CD14-positive monocyte (primary cell): ENCODE measurements at regions not wholly inside any gene's neighbourhood (a gene's known extent, or its start where the extent isn't known, plus 50 kb on each side); places are given as distances from the start of the nearest gene placed in this dataset.

Source experiments
- DNase-seq, 3 donors: peaks; one replicate each; pipeline ENCODE4 v3.0.0-alpha.2; 2011 to 2022
- H2AFZ ChIP-seq: 2 replicates; pipeline ENCODE4 v1.6.0; 2012; ENCODE audit warnings: mild to moderate bottlenecking, low read depth, low read length, inconsistent platforms; ENCODE audit not compliant: insufficient read depth, poor library complexity, severe bottlenecking
- H3K27ac ChIP-seq, 2 donors: 1 replicate in 1 of 2; 2 replicates in 1 of 2; pipeline ENCODE4 v1.5.1; 2012 to 2013; ENCODE audit warnings: low read length in 2 of 2, control low read depth in 1 of 2, inconsistent platforms in 1 of 2, low read depth in 1 of 2, mild to moderate bottlenecking in 1 of 2
- H3K27me3 ChIP-seq, 2 donors: one replicate each; pipeline versions ENCODE4 v1.6.0 to v1.6.1; 2011 to 2013; ENCODE audit warnings: low read length in 2 of 2; ENCODE audit not compliant: control insufficient read depth in 2 of 2, insufficient read depth in 2 of 2
- H3K36me3 ChIP-seq, 2 donors: replicated peaks in 1 of 2; 1 replicate in 1 of 2; 2 replicates in 1 of 2; pipeline versions ENCODE4 v1.5.1 to v1.6.1; 2012 to 2013; ENCODE audit warnings: low read length in 2 of 2, control low read depth in 1 of 2, inconsistent platforms in 1 of 2, mild to moderate bottlenecking in 1 of 2; ENCODE audit not compliant: insufficient read depth in 2 of 2, control insufficient read depth in 1 of 2
- H3K4me1 ChIP-seq, 2 donors: 1 replicate in 1 of 2; 2 replicates in 1 of 2; pipeline versions ENCODE4 v1.5.1 to v1.6.1; 2012 to 2013; ENCODE audit warnings: low read length in 2 of 2, control low read depth in 1 of 2, inconsistent platforms in 1 of 2, mild to moderate bottlenecking in 1 of 2, moderate library complexity in 1 of 2; ENCODE audit not compliant: insufficient read depth in 2 of 2, control insufficient read depth in 1 of 2
- H3K4me2 ChIP-seq: replicated peaks from 2 replicates; pipeline ENCODE3; 2012; ENCODE audit warnings: low read length, moderate library complexity, mild to moderate bottlenecking; ENCODE audit not compliant: poor library complexity, severe bottlenecking; ENCODE audit errors: extremely low read depth
- H3K4me3 ChIP-seq, 3 experiments: fragments of 200-600 bp in 1 of 3; sonication (generic) in 1 of 3; replicated peaks in 1 of 3; 1 replicate in 2 of 3; 2 replicates in 1 of 3; pipeline ENCODE4 v1.5.1; 2011 to 2013; ENCODE audit warnings: low read length in 3 of 3, mild to moderate bottlenecking in 3 of 3, control low read depth in 2 of 3, low read depth in 2 of 3, inconsistent platforms in 1 of 3, moderate library complexity in 1 of 3
- H3K79me2 ChIP-seq: 2 replicates; pipeline ENCODE4 v1.6.0; 2012; ENCODE audit warnings: mild to moderate bottlenecking, control low read depth, inconsistent platforms, low read length, moderate library complexity; ENCODE audit not compliant: insufficient read depth
- H3K9ac ChIP-seq: 2 replicates; pipeline ENCODE4 v1.6.0; 2017; ENCODE audit warnings: low read length, mild to moderate bottlenecking; ENCODE audit not compliant: insufficient read depth, poor library complexity, severe bottlenecking
- H3K9me3 ChIP-seq, 2 donors: replicated peaks in 1 of 2; 1 replicate in 1 of 2; 2 replicates in 1 of 2; pipeline versions ENCODE4 v1.5.1 to v1.6.1; 2012 to 2013; ENCODE audit warnings: low read length in 2 of 2, control low read depth in 1 of 2; ENCODE audit not compliant: control insufficient read depth in 1 of 2, insufficient read depth in 1 of 2
- H4K20me1 ChIP-seq: 2 replicates; pipeline ENCODE4 v1.6.0; 2012; ENCODE audit warnings: mild to moderate bottlenecking, low read length, control low read depth, moderate library complexity; ENCODE audit not compliant: insufficient read depth
- H3K27ac Mint-ChIP-seq, 7 donors: one replicate each; pipeline ENCODE4 v1.8.0; 2020; ENCODE audit warnings: mild to moderate bottlenecking in 7 of 7, mixed read lengths in 7 of 7, moderate library complexity in 6 of 7, inconsistent platforms in 2 of 7
- H3K27me3 Mint-ChIP-seq, 3 donors: one replicate each; pipeline ENCODE4 v1.8.0; 2021 to 2022; ENCODE audit warnings: low read depth in 3 of 3, mild to moderate bottlenecking in 3 of 3, mixed read lengths in 3 of 3, moderate library complexity in 3 of 3, inconsistent platforms in 1 of 3
- H3K36me3 Mint-ChIP-seq, 2 donors: one replicate each; pipeline ENCODE4 v1.8.0; 2020; ENCODE audit warnings: mixed read lengths in 2 of 2, inconsistent platforms in 1 of 2, mild to moderate bottlenecking in 1 of 2
- H3K4me1 Mint-ChIP-seq: one replicate; pipeline ENCODE4 v1.8.0; 2020; ENCODE audit warnings: mild to moderate bottlenecking, mixed read lengths
- H3K4me3 Mint-ChIP-seq, 2 donors: one replicate each; pipeline ENCODE4 v1.8.0; 2020; ENCODE audit warnings: mild to moderate bottlenecking in 2 of 2, mixed read lengths in 2 of 2, moderate library complexity in 1 of 2
- H3K9me3 Mint-ChIP-seq, 7 donors: one replicate each; pipeline ENCODE4 v1.8.0; 2020 to 2022; ENCODE audit warnings: mixed read lengths in 7 of 7, mild to moderate bottlenecking in 6 of 7, moderate library complexity in 6 of 7, inconsistent platforms in 2 of 7
- WGBS: methylation state at CpG from one replicate; pipeline ENCODE4 v1.1.5; 2013; ENCODE audit warnings: missing lambda C conversion rate; ENCODE audit not compliant: insufficient coverage; 5-methylcytosine and 5-hydroxymethylcytosine counted together
- intact Hi-C, 2 donors: fragments of 100-400 bp; cut with micrococcal nuclease; formaldehyde crosslinking; loops; one replicate each; pipeline versions ENCODE4 v1.15.0 to v1.15.1; 2023
- TF ChIP-seq, protein P1 (sequence below): fragments of 200-600 bp; IDR thresholded peaks from one replicate; pipeline ENCODE4 v1.8.0; 2022; ENCODE audit warnings: antibody characterized with exemption, mild to moderate bottlenecking

DNA sequence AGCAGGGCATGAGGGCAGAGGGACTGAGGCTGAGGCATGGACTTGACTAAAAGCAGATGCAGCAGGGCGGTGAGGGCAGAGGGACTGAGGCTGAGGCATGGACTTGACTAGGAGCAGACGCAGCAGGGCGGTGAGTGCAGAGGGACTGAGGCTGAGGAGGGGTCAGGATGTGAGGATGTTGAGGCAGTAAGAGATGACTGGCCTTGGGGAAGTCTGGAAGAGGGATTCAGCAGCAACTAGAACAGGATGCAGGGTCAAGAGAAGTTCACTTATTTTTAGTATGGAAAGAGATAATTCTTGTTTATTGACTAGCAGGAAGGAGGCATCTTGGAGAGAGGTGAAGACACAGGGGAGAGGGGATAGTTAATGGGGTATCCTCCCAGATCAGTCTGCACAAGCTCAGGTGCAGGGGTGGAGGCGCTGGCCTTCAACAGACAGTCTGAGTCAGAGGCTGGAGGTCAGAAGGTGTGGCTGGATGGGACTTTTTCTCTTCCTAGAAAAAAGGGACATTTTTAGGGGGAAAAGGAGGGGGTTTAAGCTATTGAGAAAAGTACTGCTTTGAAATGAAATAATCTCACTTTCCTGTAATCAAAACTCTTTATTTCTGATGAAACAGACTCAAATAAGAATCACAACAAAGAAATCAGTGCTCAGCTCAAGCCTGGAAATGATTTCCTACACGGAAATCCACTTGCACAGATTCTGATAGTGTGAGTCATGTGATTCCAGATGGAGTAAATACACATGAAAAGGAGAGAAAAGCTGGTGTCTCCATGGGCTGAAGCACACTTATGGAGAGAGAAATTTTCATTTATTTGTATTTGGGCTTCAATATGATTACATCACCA lies 130.9 kb downstream of the PALM2AKAP2 start:
- H3K36me3 Mint-ChIP-seq = no peaks in the 10 kb centered on the region
- Histone ChIP-seq H3K27ac (no peak overlapping the region), H3K4me2 (no peak overlapping the region), H3K36me3 (no peaks in the 10 kb centered on the region), H3K4me1 (no peaks in the 10 kb centered on the region), H2AFZ (no peak overlapping the region), H3K9me3 (no peaks in the 10 kb centered on the region), H3K4me3 (no peak overlapping the region), H3K27me3 (no peaks in the 10 kb centered on the region), H3K9ac (no peak overlapping the region), H3K79me2 (no peaks in the 10 kb centered on the region), H4K20me1 (no peaks in the 10 kb centered on the region)
- intact Hi-C loops = no loop called here
- no peak overlapping the region for H3K27ac Mint-ChIP-seq
- DNase-seq = no peak
- no peak overlapping the region for H3K4me3 Mint-ChIP-seq
- peaks cover 0 to 4% (median 1%) of the 10 kb centered on the region in 3 donors for H3K27me3 Mint-ChIP-seq
- 97% methylated on average over 4 of the region's 5 CpGs for WGBS
- peaks cover 7% of the 10 kb centered on the region for H3K4me1 Mint-ChIP-seq
- TF ChIP-seq, protein P1, sequence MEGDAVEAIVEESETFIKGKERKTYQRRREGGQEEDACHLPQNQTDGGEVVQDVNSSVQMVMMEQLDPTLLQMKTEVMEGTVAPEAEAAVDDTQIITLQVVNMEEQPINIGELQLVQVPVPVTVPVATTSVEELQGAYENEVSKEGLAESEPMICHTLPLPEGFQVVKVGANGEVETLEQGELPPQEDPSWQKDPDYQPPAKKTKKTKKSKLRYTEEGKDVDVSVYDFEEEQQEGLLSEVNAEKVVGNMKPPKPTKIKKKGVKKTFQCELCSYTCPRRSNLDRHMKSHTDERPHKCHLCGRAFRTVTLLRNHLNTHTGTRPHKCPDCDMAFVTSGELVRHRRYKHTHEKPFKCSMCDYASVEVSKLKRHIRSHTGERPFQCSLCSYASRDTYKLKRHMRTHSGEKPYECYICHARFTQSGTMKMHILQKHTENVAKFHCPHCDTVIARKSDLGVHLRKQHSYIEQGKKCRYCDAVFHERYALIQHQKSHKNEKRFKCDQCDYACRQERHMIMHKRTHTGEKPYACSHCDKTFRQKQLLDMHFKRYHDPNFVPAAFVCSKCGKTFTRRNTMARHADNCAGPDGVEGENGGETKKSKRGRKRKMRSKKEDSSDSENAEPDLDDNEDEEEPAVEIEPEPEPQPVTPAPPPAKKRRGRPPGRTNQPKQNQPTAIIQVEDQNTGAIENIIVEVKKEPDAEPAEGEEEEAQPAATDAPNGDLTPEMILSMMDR = no peak
- H3K9me3 Mint-ChIP-seq = peaks cover 0 to 2% (median 0%) of the 10 kb centered on the region in 7 donors

GRCh38 chr9:109912082-109912582 lies 132.1 kb downstream of the PALM2AKAP2 start:
- intact Hi-C loops = no loop called here
- Histone ChIP-seq H3K27me3 (no peaks in the 10 kb centered on the region), H3K9me3 (no peaks in the 10 kb centered on the region), H3K4me2 (no peak overlapping the region), H3K79me2 (no peaks in the 10 kb centered on the region), H3K27ac (no peak overlapping the region), H3K4me3 (no peak overlapping the region), H3K9ac (no peak overlapping the region), H3K36me3 (no peaks in the 10 kb centered on the region), H2AFZ (no peak overlapping the region), H4K20me1 (no peaks in the 10 kb centered on the region), H3K4me1 (no peaks in the 10 kb centered on the region)
- H3K9me3 Mint-ChIP-seq = peaks cover 0 to 2% (median 0%) of the 10 kb centered on the region in 7 donors
- peaks cover 7% of the 10 kb centered on the region for H3K4me1 Mint-ChIP-seq
- 100% methylated on average over 1 of the region's 4 CpGs for WGBS
- TF ChIP-seq, protein P1 = no peak
- DNase-seq = no peak
- no peaks in the 10 kb centered on the region for H3K36me3 Mint-ChIP-seq
- no peak overlapping the region for H3K27ac Mint-ChIP-seq
- H3K4me3 Mint-ChIP-seq = no peak overlapping the region
- peaks cover 0 to 7% (median 1%) of the 10 kb centered on the region in 3 donors for H3K27me3 Mint-ChIP-seq
